ENCODE measurements at regions not wholly inside any gene's neighbourhood (a gene's known extent, or its start where the extent isn't known, plus 50 kb on each side); places are given as distances from the start of the nearest gene placed in this dataset.
"Not testable (repeated sequence)": the region's sequence is repeated elsewhere in the genome, so short reads cannot be mapped to it uniquely, and the experiment has no call there.

GRCh38 chr1:239106689-239107088 lies 279.7 kb upstream of the CHRM3 start:
- TF ChIP-seq CTCF (conservative IDR thresholded peaks at IDR 0.05); EZH2 (IDR thresholded peaks at IDR 0.05; ENCODE audit: low read depth): not testable (repeated sequence)
